Hematopoietic multipotent progenitor cell treated with erythropoietin and hydrocortisone succinate and interleukin-3 and kit ligand, for 6 days (in vitro differentiated cells): ENCODE measurements at regions not wholly inside any gene's neighbourhood (a gene's known extent, or its start where the extent isn't known, plus 50 kb on each side); places are given as distances from the start of the nearest gene placed in this dataset.
"Not testable (repeated sequence)": the region's sequence is repeated elsewhere in the genome, so short reads cannot be mapped to it uniquely, and the experiment has no call there.

Source experiments
- DNase-seq: peaks from one replicate; pipeline ENCODE4 v3.0.0-alpha.2; 2015

GRCh38 chr16:86220561-86220960, 289.8 kb upstream of the FOXF1 start:
- DNase-seq, result no peak

GRCh38 chr16:86221085-86221484, 289.2 kb upstream of the FOXF1 start:
- DNase-seq, result no peak

- no peak for DNase-seq
These were observed 287.8 kb upstream of the FOXF1 start for GRCh38 chr16:86222547-86222946.

DNA sequence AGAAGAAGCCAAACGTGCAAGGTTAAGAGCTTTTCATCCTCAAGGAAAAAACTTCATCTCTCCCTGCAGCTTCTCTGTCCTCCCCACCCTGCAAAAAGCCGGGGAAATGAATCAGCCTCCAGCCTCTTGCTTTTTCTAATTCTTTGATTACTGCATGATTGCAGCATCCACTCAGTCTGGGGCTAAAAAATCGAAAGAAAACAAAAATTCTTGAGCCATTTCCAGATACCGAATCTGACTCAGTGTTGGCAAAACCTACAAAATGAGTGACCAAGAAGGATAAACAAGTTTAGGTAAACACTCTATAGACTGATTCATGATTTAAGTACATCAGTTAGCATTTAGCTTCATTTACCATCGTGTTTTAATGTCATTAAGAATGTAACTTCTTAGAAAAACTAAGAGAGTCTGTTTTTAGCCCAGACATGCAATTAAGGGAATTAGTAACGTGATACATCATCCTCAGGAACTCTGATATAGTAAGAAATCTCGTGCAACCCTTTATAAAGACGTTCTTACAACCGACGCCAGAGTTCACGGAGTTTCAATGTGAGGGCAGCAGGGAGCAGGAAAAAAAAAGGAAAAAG, 287.3 kb upstream of the FOXF1 start:
- no peak for DNase-seq

GRCh38 chr16:86224126-86224525, 286.2 kb upstream of the FOXF1 start:
- no peak for DNase-seq

- no peak for DNase-seq
These were observed 285.7 kb upstream of the FOXF1 start for GRCh38 chr16:86224629-86225028.

- DNase-seq, result no peak
These were observed 284.4 kb upstream of the FOXF1 start for GRCh38 chr16:86225905-86226371.

DNA sequence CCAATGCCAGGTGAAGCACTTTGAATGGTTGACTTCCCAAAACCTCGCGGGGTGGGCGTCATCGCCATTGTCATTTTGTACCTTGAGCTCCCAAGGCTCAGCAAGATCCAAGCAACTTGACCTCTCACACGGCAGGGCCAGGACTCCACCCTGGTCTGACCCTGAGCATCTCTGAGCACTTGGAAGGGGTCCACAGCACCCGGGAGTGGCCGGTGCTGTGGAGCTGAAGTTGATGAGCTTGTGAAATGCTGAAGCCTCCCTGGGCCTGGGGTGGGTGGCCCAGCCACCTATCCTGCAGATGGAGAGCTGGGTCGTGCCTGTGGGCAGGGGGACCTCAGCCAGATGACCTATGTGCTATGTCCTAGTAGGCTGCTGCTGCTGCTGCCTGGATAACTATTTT, 283.3 kb upstream of the FOXF1 start:
- DNase-seq, result no peak

- DNase-seq, result no peak
These were observed 282.5 kb upstream of the FOXF1 start for GRCh38 chr16:86227801-86228200.

GRCh38 chr16:86228713-86229112, 281.6 kb upstream of the FOXF1 start:
- DNase-seq, result no peak

DNA sequence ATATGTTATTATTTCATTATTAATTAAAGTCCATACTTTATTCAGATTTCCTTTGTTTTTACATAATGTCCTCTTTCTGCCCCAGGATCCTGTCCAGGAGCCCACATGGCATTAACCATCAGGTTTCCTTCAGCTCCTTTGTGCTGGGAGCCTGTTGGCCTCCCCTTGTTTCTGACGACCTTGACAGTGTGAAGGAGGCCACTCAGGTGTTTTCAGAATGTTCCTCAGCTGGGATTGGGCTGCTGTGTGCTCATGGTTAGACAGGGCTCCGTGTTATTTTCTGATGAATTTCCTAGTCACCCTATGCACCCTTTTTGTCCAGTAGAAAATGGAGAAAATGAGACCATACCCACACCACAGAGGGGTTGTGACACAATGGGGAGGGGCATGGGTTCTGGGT, 281.0 kb upstream of the FOXF1 start:
- DNase-seq, result no peak

DNA sequence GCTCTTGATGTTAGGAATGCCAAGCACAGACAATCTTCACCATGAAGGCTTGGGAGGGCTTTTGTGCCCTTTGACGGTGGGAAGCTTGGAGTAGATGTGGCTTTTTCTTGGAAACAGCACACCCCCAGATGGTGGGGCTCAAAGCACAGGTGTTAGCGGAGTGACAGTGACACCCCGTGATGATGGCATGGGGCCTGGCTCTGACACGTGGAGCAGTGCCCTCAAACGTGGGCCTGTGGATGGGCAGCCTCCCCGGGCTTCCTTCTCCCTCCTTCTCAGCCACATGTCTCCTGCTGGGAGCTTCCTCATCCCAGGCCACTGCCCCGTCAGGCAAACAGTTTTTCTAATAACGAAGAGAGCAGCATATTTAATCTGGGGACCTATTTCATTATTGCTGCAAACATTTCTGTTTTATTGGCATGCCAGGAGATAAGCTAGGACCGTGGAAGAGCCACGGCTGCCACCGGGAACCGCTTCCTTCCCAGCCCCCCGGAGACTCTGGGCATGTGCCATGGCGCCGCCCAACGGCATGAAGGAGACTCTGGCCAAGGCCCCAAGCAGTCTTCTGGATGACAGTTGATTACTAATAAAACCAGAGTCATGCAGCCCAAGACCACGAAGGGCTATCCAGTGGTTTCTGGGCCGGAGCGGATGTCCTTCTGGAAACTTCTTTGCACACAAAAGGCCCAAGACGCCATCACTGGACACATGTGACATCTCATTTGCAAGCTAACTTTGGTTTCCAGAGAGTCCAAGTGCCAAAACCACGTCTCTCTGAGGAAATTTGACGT, 280.3 kb upstream of the FOXF1 start:
- no peak for DNase-seq

- DNase-seq, result no peak
These were observed 278.9 kb upstream of the FOXF1 start for GRCh38 chr16:86231321-86231995.

- no peak for DNase-seq
These were observed 278.4 kb upstream of the FOXF1 start for GRCh38 chr16:86231996-86232350.

- DNase-seq, result no peak
These were observed 277.8 kb upstream of the FOXF1 start for GRCh38 chr16:86232496-86232895.

DNA sequence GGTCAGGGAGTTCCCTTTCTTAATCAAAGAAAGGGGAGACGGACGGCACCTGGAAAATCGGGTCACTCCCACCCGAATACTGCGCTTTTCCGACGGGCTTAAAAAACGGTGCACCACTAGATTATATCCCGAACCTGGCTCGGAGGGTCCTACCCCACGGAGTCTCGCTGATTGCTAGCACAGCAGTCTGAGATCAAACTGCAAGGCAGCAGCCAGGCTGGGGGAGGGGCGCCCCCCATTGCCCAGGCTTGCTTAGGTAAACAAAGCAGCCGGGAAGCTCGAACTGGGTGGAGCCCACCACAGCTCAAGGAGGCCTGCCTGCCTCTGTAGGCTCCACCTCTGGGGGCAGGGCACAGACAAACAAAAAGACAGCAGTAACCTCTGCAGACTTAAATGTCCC, 276.8 kb upstream of the FOXF1 start:
- DNase-seq, result not testable (repeated sequence)

- no peak for DNase-seq
These were observed 270.9 kb upstream of the FOXF1 start for GRCh38 chr16:86239381-86239780.

DNA sequence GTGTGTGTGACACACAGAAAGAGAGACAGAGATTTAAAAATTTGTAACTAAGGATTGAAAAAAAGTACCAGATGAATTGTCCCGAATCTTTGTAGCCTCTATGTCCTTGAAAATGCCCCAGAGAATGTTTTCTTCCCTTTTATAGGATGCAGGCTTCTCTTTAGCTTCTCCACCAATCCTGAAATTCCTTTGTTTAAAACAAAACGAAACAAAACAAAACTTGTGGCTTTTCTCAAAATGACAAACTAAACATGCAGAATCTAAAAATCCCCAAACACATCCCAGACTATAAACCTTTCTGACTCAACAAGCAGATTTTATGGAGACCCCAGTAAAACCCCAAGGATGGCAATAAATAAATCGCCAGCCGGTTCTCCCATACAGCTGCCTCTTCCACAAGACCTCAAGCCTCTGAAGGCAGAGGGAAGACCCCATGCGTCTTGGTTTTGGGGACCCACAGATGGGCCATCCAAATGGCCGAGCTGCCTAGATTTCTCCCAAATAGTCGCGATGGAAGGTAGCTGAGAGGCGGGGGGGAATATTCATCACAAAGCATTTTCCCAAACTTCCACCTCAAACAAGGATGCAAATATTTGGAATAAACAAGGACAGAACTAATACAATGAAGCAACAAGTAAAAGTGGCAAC, 269.5 kb upstream of the FOXF1 start:
- no peak for DNase-seq

DNA sequence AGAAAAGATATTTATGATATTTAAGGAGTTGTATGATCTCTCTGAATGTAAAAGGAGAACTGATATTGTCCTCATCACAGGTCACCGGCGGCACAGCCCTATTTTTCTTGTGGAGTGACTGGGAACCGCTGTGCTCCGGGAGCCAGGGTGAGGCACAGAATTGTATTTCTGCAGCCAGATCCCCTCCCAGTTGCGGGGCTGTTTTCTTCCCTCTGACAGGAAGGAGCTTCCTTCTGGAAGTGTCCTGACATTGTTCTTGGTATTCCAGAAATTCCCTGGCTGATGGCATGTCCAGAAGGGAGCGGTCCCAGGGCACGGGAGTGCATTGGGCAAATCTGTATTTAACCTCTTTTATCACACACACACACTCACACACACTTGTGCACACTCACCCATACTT, 268.6 kb upstream of the FOXF1 start:
- DNase-seq, result no peak

- DNase-seq, result no peak
These were observed 267.8 kb upstream of the FOXF1 start for GRCh38 chr16:86242244-86243122.

GRCh38 chr16:86243123-86243473, 267.2 kb upstream of the FOXF1 start:
- no peak for DNase-seq

DNA sequence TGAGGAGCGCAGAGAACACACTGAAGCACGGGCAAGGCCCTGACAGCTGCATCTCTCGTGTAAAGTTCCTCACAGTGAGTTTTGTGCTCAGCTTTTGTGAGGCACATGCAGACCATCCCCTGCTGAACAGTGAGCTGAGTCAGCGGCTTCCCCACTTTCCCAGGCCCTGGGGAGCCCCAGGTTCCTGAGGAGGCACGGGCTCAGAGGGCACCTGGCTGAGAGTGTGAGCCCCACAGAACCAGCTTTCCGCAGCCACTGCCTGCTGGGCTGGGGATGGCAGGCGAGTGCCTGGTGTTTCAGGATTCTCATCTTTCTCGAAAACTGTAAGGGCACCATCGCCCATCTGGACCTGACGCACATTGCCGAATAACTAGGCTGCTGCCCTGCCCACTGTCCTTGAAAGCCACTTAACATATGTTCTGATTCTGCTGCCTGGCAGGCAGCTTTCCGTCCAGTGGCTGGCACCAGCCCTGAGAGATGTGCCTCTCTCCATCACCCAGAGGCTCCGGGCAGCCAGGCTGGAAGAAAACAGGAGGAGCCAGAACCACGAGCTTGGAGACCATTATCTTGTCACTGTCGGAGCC, 266.7 kb upstream of the FOXF1 start:
- no peak for DNase-seq
